ENCODE measurements at regions not wholly inside any gene's neighbourhood (a gene's known extent, or its start where the extent isn't known, plus 50 kb on each side); places are given as distances from the start of the nearest gene placed in this dataset.

DNA sequence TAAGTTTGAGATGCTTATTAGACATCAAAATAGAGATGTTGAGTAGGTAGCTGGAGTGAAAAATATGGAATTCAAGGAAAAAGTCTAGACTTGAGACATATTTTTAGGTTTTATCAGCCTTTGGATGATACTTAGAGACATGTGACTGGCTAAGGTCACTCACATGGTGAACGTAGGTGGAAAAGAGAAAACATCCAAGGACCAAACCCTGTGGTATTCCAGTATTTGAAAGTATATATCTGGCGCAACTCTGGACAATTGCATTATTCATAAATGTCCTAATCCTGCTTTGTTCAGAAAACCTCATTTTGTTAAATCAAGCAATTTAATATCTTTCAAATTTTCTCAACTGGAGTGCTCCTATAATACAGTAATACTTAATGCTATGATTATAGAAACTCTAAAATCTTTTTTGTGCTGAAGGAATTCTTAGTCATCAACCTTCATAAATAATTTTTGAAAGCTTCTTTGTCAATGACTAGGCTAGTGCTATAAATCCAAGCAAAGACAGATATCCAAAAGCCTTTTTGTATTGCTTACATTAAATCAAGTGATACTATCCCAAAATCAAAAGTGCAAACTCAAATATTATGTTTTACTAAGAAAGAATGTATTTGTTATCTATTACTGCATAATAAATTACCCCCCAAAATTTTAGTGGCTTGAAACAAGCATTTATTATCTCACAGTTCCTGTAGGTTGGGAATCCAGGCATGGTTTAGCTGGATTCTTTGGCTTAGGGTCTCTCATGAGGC, 452.0 kb downstream of the ENC1 start:
- H3K4me3 ChIP-seq (replicated peaks in 1 of 2; ENCODE audit: low read depth in 1 of 2, low read length in 2 of 2): no peak overlapping the region
- no peak overlapping the region for H3K4me2 ChIP-seq (ENCODE audit: low read length)
- H3K36me3 ChIP-seq (ENCODE audit: control insufficient read depth in 1 of 2, insufficient read depth in 2 of 2, low read length in 2 of 2): no peaks in the 10 kb centered on the region
- BruUV-seq (replicated peaks): no TSS peak
- RAD21 ChIA-PET (ENCODE audit: low non-redundant PET in 1 of 2, low total read pairs in 2 of 2, uncharacterized antibody in 2 of 2, unreplicated experiment in 2 of 2): no interaction called here
- H3K9me2 ChIP-seq (ENCODE audit: insufficient read depth): no peaks in the 10 kb centered on the region
- no peak for ATAC-seq
- intact Hi-C loops (cut with micrococcal nuclease): no loop called here
- POLR2A ChIA-PET: no interaction called here
- no peak overlapping the region for H2AFZ ChIP-seq (ENCODE audit: low read depth, low read length, poor library complexity, severe bottlenecking)
- no peak overlapping the region for H3K27ac ChIP-seq (ENCODE audit: low read depth, low read length)
- no peaks in the 10 kb centered on the region for H3K27me3 ChIP-seq (ENCODE audit: insufficient read depth, low read length)
- TF ChIP-seq RAD21 (IDR thresholded peaks at IDR 0.05; ENCODE audit: low read depth) (no peak), POLR2AphosphoS5 (IDR thresholded peaks at IDR 0.05; ENCODE audit: low read depth, low read length) (no peak), ZFX (IDR thresholded peaks at IDR 0.05) (no peak), FOSL1 (IDR thresholded peaks at IDR 0.05; ENCODE audit: low read depth) (no peak), POLR2A (IDR thresholded peaks at IDR 0.05; ENCODE audit: borderline replicate concordance, extremely low read depth, insufficient read depth, insufficient read length) (no peak), ZNF274 (IDR thresholded peaks at IDR 0.05; ENCODE audit: low read depth, low read length) (no peak), EGR1 (IDR thresholded peaks at IDR 0.05; ENCODE audit: low read depth) (no peak)
- TF ChIP-seq, protein P1, sequence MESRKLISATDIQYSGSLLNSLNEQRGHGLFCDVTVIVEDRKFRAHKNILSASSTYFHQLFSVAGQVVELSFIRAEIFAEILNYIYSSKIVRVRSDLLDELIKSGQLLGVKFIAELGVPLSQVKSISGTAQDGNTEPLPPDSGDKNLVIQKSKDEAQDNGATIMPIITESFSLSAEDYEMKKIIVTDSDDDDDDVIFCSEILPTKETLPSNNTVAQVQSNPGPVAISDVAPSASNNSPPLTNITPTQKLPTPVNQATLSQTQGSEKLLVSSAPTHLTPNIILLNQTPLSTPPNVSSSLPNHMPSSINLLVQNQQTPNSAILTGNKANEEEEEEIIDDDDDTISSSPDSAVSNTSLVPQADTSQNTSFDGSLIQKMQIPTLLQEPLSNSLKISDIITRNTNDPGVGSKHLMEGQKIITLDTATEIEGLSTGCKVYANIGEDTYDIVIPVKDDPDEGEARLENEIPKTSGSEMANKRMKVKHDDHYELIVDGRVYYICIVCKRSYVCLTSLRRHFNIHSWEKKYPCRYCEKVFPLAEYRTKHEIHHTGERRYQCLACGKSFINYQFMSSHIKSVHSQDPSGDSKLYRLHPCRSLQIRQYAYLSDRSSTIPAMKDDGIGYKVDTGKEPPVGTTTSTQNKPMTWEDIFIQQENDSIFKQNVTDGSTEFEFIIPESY (IDR thresholded peaks at IDR 0.05; ENCODE audit: extremely low read depth, insufficient replicate concordance, low read length): no peak
- TF ChIP-seq, protein P2, sequence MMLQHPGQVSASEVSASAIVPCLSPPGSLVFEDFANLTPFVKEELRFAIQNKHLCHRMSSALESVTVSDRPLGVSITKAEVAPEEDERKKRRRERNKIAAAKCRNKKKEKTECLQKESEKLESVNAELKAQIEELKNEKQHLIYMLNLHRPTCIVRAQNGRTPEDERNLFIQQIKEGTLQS (IDR thresholded peaks at IDR 0.05): no peak
- H3K79me2 ChIP-seq (ENCODE audit: insufficient read depth, low read length): no peaks in the 10 kb centered on the region
- no peak overlapping the region for H3K9ac ChIP-seq (ENCODE audit: low read length)
- H3K4me1 ChIP-seq (ENCODE audit: control insufficient read depth in 1 of 2, insufficient read depth in 2 of 2, low read length in 2 of 2): no peaks in the 10 kb centered on the region
- no peak for DNase-seq (ENCODE audit: low read depth, low spot score)
- CTCF ChIA-PET: no interaction called here
- no peaks in the 10 kb centered on the region for H4K20me1 ChIP-seq (ENCODE audit: insufficient read depth)
- H3K9me3 ChIP-seq (ENCODE audit: control insufficient read depth in 1 of 2, insufficient read depth in 1 of 2, low read depth in 1 of 2, low read length in 2 of 2): no peaks in the 10 kb centered on the region
